ENCODE measurements at regions not wholly inside any gene's neighbourhood (a gene's known extent, or its start where the extent isn't known, plus 50 kb on each side); places are given as distances from the start of the nearest gene placed in this dataset.

- Mint-ChIP-seq H3K4me3 (no peak overlapping the region), H3K4me1 (no peaks in the 10 kb centered on the region), H3K27me3 (no peaks in the 10 kb centered on the region), H3K27ac (no peak overlapping the region), H3K9me3 (peaks cover 0 to 9% (median 3%) of the 10 kb centered on the region in 8 donors), H3K36me3 (no peaks in the 10 kb centered on the region)
- Histone ChIP-seq H3K36me3 (ENCODE audit: insufficient read depth, low read length) (no peaks in the 10 kb centered on the region), H3K27me3 (ENCODE audit: insufficient read depth, low read length) (no peaks in the 10 kb centered on the region), H3K4me1 (ENCODE audit: insufficient read depth, low read length) (no peaks in the 10 kb centered on the region), H3K27ac (ENCODE audit: low read depth, low read length) (no peak overlapping the region), H3K4me3 (ENCODE audit: low read length in 2 of 2) (no peak overlapping the region), H3K9me3 (ENCODE audit: control insufficient read depth in 1 of 2, low read length in 2 of 2) (no peaks in the 10 kb centered on the region)
- intact Hi-C loops (cut with micrococcal nuclease) = no loop called here
- POLR2A ChIA-PET (ENCODE audit: partially characterized antibody) = no interaction called here
- CTCF ChIA-PET (ENCODE audit: partially characterized antibody) = no interaction called here
- DNase-seq = no peak
These were observed 426.4 kb downstream of the PDGFC start for GRCh38 chr4:156545003-156545785.

- Mint-ChIP-seq H3K4me3 (no peak overlapping the region), H3K27me3 (no peaks in the 10 kb centered on the region), H3K36me3 (no peaks in the 10 kb centered on the region), H3K27ac (no peak overlapping the region), H3K4me1 (no peaks in the 10 kb centered on the region), H3K9me3 (peaks cover 2 to 21% (median 7%) of the 10 kb centered on the region in 8 donors)
- intact Hi-C loops (cut with micrococcal nuclease) = no loop called here
- no peak for DNase-seq
- Histone ChIP-seq H3K4me1 (ENCODE audit: insufficient read depth, low read length) (no peaks in the 10 kb centered on the region), H3K27me3 (ENCODE audit: insufficient read depth, low read length) (no peaks in the 10 kb centered on the region), H3K36me3 (ENCODE audit: insufficient read depth, low read length) (no peaks in the 10 kb centered on the region), H3K27ac (ENCODE audit: low read depth, low read length) (no peak overlapping the region), H3K4me3 (ENCODE audit: low read length in 2 of 2) (no peak overlapping the region), H3K9me3 (ENCODE audit: control insufficient read depth in 1 of 2, low read length in 2 of 2) (no peaks in the 10 kb centered on the region)
- ChIA-PET CTCF (ENCODE audit: partially characterized antibody) (no interaction called here), POLR2A (ENCODE audit: partially characterized antibody) (no interaction called here)
These were observed 432.2 kb downstream of the PDGFC start for GRCh38 chr4:156539376-156539775.

GRCh38 chr4:156538651-156539257, 432.8 kb downstream of the PDGFC start:
- H3K4me1 ChIP-seq (ENCODE audit: insufficient read depth, low read length) = no peaks in the 10 kb centered on the region
- H3K27ac ChIP-seq (ENCODE audit: low read depth, low read length) = no peak overlapping the region
- H3K27ac Mint-ChIP-seq = no peak overlapping the region
- ChIA-PET POLR2A (ENCODE audit: partially characterized antibody) (no interaction called here), CTCF (ENCODE audit: partially characterized antibody) (no interaction called here)
- no peaks in the 10 kb centered on the region for H3K36me3 ChIP-seq (ENCODE audit: insufficient read depth, low read length)
- H3K4me1 Mint-ChIP-seq = no peaks in the 10 kb centered on the region
- no peaks in the 10 kb centered on the region for H3K27me3 ChIP-seq (ENCODE audit: insufficient read depth, low read length)
- H3K4me3 Mint-ChIP-seq = no peak overlapping the region
- H3K9me3 Mint-ChIP-seq = peaks cover 2 to 27% (median 9%) of the 10 kb centered on the region in 8 donors
- intact Hi-C loops (cut with micrococcal nuclease) = no loop called here
- H3K9me3 ChIP-seq (ENCODE audit: control insufficient read depth in 1 of 2, low read length in 2 of 2) = no peaks in the 10 kb centered on the region
- no peaks in the 10 kb centered on the region for H3K27me3 Mint-ChIP-seq
- no peaks in the 10 kb centered on the region for H3K36me3 Mint-ChIP-seq
- no peak overlapping the region for H3K4me3 ChIP-seq (ENCODE audit: low read length in 2 of 2)
- DNase-seq = no peak

- POLR2A ChIA-PET (ENCODE audit: partially characterized antibody) = no interaction called here
- Mint-ChIP-seq H3K4me1 (no peaks in the 10 kb centered on the region), H3K4me3 (no peak overlapping the region), H3K27me3 (no peaks in the 10 kb centered on the region), H3K9me3 (peaks cover 2 to 28% (median 7%) of the 10 kb centered on the region in 8 donors), H3K27ac (no peak overlapping the region), H3K36me3 (no peaks in the 10 kb centered on the region)
- Histone ChIP-seq H3K4me1 (ENCODE audit: insufficient read depth, low read length) (no peaks in the 10 kb centered on the region), H3K27ac (ENCODE audit: low read depth, low read length) (no peak overlapping the region), H3K4me3 (ENCODE audit: low read length in 2 of 2) (no peak overlapping the region), H3K27me3 (ENCODE audit: insufficient read depth, low read length) (no peaks in the 10 kb centered on the region), H3K9me3 (ENCODE audit: control insufficient read depth in 1 of 2, low read length in 2 of 2) (no peaks in the 10 kb centered on the region), H3K36me3 (ENCODE audit: insufficient read depth, low read length) (no peaks in the 10 kb centered on the region)
- no peak for DNase-seq
- CTCF ChIA-PET (ENCODE audit: partially characterized antibody) = no interaction called here
- intact Hi-C loops (cut with micrococcal nuclease) = no loop called here
These were observed 433.4 kb downstream of the PDGFC start for GRCh38 chr4:156538210-156538609.

- Histone ChIP-seq H3K4me3 (ENCODE audit: low read length in 2 of 2) (no peak overlapping the region), H3K4me1 (ENCODE audit: insufficient read depth, low read length) (no peaks in the 10 kb centered on the region), H3K36me3 (ENCODE audit: insufficient read depth, low read length) (no peaks in the 10 kb centered on the region), H3K27ac (ENCODE audit: low read depth, low read length) (no peak overlapping the region), H3K27me3 (ENCODE audit: insufficient read depth, low read length) (no peaks in the 10 kb centered on the region), H3K9me3 (ENCODE audit: control insufficient read depth in 1 of 2, low read length in 2 of 2) (no peaks in the 10 kb centered on the region)
- intact Hi-C loops (cut with micrococcal nuclease) = no loop called here
- Mint-ChIP-seq H3K27ac (no peak overlapping the region), H3K9me3 (peaks cover 0 to 28% (median 8%) of the 10 kb centered on the region in 8 donors), H3K36me3 (no peaks in the 10 kb centered on the region), H3K4me3 (no peak overlapping the region), H3K27me3 (no peaks in the 10 kb centered on the region), H3K4me1 (no peaks in the 10 kb centered on the region)
- DNase-seq = no peak
- ChIA-PET POLR2A (ENCODE audit: partially characterized antibody) (no interaction called here), CTCF (ENCODE audit: partially characterized antibody) (no interaction called here)
These were observed 434.3 kb downstream of the PDGFC start for GRCh38 chr4:156537286-156537685.

- Histone ChIP-seq H3K4me3 (ENCODE audit: low read length in 2 of 2) (no peak overlapping the region), H3K36me3 (ENCODE audit: insufficient read depth, low read length) (no peaks in the 10 kb centered on the region), H3K9me3 (ENCODE audit: control insufficient read depth in 1 of 2, low read length in 2 of 2) (no peaks in the 10 kb centered on the region), H3K27ac (ENCODE audit: low read depth, low read length) (no peak overlapping the region), H3K4me1 (ENCODE audit: insufficient read depth, low read length) (no peaks in the 10 kb centered on the region), H3K27me3 (ENCODE audit: insufficient read depth, low read length) (no peaks in the 10 kb centered on the region)
- H3K4me3 Mint-ChIP-seq = no peak overlapping the region
- no peaks in the 10 kb centered on the region for H3K36me3 Mint-ChIP-seq
- POLR2A ChIA-PET (ENCODE audit: partially characterized antibody) = no interaction called here
- H3K27me3 Mint-ChIP-seq = no peaks in the 10 kb centered on the region
- DNase-seq = no peak
- H3K27ac Mint-ChIP-seq = no peak overlapping the region
- intact Hi-C loops (cut with micrococcal nuclease) = no loop called here
- peaks cover 0 to 28% (median 8%) of the 10 kb centered on the region in 8 donors for H3K9me3 Mint-ChIP-seq
- CTCF ChIA-PET (ENCODE audit: partially characterized antibody) = no interaction called here
- H3K4me1 Mint-ChIP-seq = no peaks in the 10 kb centered on the region
These were observed 434.9 kb downstream of the PDGFC start for GRCh38 chr4:156536661-156537060.

GRCh38 chr4:156534205-156534604, 437.4 kb downstream of the PDGFC start:
- POLR2A ChIA-PET (ENCODE audit: partially characterized antibody) = no interaction called here
- Histone ChIP-seq H3K4me1 (ENCODE audit: insufficient read depth, low read length) (no peaks in the 10 kb centered on the region), H3K27ac (ENCODE audit: low read depth, low read length) (no peak overlapping the region), H3K27me3 (ENCODE audit: insufficient read depth, low read length) (no peaks in the 10 kb centered on the region), H3K4me3 (ENCODE audit: low read length in 2 of 2) (no peak overlapping the region), H3K9me3 (ENCODE audit: control insufficient read depth in 1 of 2, low read length in 2 of 2) (no peaks in the 10 kb centered on the region), H3K36me3 (ENCODE audit: insufficient read depth, low read length) (no peaks in the 10 kb centered on the region)
- H3K9me3 Mint-ChIP-seq = peaks cover 0 to 25% (median 6%) of the 10 kb centered on the region in 8 donors
- H3K4me1 Mint-ChIP-seq = no peaks in the 10 kb centered on the region
- H3K27me3 Mint-ChIP-seq = no peaks in the 10 kb centered on the region
- CTCF ChIA-PET (ENCODE audit: partially characterized antibody) = no interaction called here
- H3K27ac Mint-ChIP-seq = peak overlapping the region in 1 of 7 donors; percentile 24
- intact Hi-C loops (cut with micrococcal nuclease) = no loop called here
- H3K4me3 Mint-ChIP-seq = no peak overlapping the region
- H3K36me3 Mint-ChIP-seq = no peaks in the 10 kb centered on the region
- no peak for DNase-seq
